Fibroblast of mammary gland (primary cell): ENCODE measurements at regions not wholly inside any gene's neighbourhood (a gene's known extent, or its start where the extent isn't known, plus 50 kb on each side); places are given as distances from the start of the nearest gene placed in this dataset.

Source experiments
- DNase-seq: peaks from one replicate; pipeline ENCODE4 v3.0.0-alpha.2; 2010; ENCODE audit warnings: low read depth
- H3K4me3 ChIP-seq: 2 replicates; pipeline ENCODE4 v1.5.1; 2011; ENCODE audit warnings: low read depth, mild to moderate bottlenecking, low read length, moderate library complexity; ENCODE audit not compliant: control insufficient read depth
- TF ChIP-seq, protein P1 (sequence below): conservative IDR thresholded peaks from 2 replicates; pipeline ENCODE4 v1.5.1; 2011; ENCODE audit warnings: low read depth, low read length, inconsistent platforms; ENCODE audit not compliant: control insufficient read depth, insufficient read depth

DNA sequence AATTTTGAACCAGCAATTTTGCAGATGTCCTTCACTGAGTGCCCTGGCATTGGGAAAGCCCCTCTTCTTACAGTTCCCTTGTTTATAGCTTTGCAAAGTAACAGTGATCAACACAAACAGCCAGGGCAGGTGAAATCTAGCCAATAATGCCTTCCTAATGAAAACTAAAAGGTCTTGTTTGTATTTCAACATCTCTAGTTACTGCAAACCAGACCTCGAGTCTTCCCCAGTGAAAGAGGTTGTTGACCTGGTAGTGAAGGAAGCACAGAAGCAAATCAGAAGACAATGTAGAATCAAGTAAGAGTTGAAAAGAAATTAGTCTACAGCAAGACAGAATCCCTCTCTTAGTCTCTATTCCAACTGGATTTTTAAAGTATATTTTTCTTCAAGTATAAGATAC, 231.2 kb downstream of the SNX13 start:
- TF ChIP-seq, protein P1, sequence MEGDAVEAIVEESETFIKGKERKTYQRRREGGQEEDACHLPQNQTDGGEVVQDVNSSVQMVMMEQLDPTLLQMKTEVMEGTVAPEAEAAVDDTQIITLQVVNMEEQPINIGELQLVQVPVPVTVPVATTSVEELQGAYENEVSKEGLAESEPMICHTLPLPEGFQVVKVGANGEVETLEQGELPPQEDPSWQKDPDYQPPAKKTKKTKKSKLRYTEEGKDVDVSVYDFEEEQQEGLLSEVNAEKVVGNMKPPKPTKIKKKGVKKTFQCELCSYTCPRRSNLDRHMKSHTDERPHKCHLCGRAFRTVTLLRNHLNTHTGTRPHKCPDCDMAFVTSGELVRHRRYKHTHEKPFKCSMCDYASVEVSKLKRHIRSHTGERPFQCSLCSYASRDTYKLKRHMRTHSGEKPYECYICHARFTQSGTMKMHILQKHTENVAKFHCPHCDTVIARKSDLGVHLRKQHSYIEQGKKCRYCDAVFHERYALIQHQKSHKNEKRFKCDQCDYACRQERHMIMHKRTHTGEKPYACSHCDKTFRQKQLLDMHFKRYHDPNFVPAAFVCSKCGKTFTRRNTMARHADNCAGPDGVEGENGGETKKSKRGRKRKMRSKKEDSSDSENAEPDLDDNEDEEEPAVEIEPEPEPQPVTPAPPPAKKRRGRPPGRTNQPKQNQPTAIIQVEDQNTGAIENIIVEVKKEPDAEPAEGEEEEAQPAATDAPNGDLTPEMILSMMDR: no peak
- no peak overlapping the region for H3K4me3 ChIP-seq
- DNase-seq: no peak

DNA sequence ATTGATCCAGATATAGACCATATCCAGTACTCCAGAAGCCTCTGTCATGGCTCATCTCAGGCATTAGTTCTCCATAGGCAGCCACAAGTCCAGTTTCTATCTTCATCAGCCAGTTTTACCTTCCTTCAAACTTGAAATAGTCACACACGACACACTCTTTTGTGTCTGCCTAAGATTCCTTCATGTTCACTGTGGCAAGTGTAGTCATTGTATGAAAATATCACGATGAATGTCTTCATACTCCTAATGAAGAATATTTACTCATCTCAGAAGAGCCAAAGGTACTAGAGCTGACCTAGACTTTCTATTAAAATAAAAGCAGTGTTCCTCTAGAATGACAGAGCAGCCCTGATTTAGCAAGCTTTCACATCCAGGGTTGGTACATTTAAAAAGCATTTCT, 230.7 kb downstream of the SNX13 start:
- TF ChIP-seq, protein P1: no peak
- no peak for DNase-seq
- H3K4me3 ChIP-seq: no peak overlapping the region

- H3K4me3 ChIP-seq: no peak overlapping the region
- no peak for DNase-seq
- TF ChIP-seq, protein P1: no peak
These were observed 230.0 kb downstream of the SNX13 start for GRCh38 chr7:17710312-17710711.

- H3K4me3 ChIP-seq: no peak overlapping the region
- DNase-seq: no peak
- TF ChIP-seq, protein P1: no peak
These were observed 226.7 kb downstream of the SNX13 start for GRCh38 chr7:17713584-17713983.

DNA sequence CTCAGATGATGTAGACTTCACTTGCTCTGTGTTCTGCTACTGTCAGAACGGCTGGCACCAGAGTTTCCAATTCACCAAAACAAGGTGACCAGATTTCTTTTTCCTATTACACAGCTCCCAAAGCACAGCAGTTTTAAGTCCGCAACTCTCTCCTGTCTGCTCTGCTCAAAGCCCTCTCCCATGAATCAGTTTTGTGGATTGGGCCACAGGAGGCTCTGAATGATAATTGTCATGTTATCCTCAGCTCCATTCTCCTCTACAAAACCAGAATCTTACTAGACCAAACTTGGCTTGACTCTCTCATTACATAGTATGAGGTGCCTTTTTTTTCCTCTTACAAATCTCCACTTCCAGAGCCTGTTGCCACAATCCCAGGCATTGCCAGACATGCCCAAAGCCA, 223.5 kb downstream of the SNX13 start:
- TF ChIP-seq, protein P1: no peak
- no peak for DNase-seq
- H3K4me3 ChIP-seq: no peak overlapping the region

DNA sequence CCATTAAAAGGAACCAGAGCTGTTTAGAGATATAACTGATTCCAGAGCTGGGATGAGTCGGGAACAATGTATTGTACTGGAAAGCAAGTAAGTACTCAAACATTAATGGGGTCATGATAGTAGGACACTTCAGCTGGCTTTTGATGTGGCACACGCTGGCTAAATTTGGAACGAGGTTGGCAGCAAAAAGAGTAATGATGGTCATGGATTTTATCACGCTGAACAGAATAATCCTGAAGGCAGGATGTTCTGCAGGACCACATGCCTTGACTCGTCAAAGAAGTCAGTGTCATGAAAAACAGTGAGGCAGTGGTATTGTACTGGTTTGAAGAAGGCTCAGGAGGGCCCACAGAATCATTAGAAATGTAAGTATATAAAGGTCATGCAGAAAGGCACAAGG, 220.3 kb downstream of the SNX13 start:
- DNase-seq: no peak
- TF ChIP-seq, protein P1: no peak
- H3K4me3 ChIP-seq: no peak overlapping the region

GRCh38 chr7:17721736-17722285, 218.5 kb downstream of the SNX13 start:
- no peak overlapping the region for H3K4me3 ChIP-seq
- TF ChIP-seq, protein P1: no peak
- no peak for DNase-seq
